ENCODE measurements at regions not wholly inside any gene's neighbourhood (a gene's known extent, or its start where the extent isn't known, plus 50 kb on each side); places are given as distances from the start of the nearest gene placed in this dataset.

GRCh38 chr16:9381399-9381798 is 290.0 kb downstream of the HAPSTR1 start:
- H3K9me3 ChIP-seq (replicated peaks in 1 of 2; ENCODE audit: control insufficient read depth in 2 of 2, insufficient read depth in 1 of 2, low read depth in 1 of 2, low read length in 2 of 2) = no peaks in the 10 kb centered on the region
- H3K4me3 ChIP-seq (ENCODE audit: low read length in 2 of 2) = no peak overlapping the region
- H4K8ac ChIP-seq (ENCODE audit: low read depth, low read length) = no peak overlapping the region
- H4K91ac ChIP-seq (ENCODE audit: low read depth, low read length, poor library complexity) = no peak overlapping the region
- no peaks in the 10 kb centered on the region for H3K4me1 ChIP-seq (ENCODE audit: control insufficient read depth in 2 of 2, insufficient read depth in 1 of 2, low read depth in 1 of 2, low read length in 2 of 2)
- H3K23ac ChIP-seq (ENCODE audit: low read depth, low read length, poor library complexity) = no peak overlapping the region
- H3K4ac ChIP-seq (ENCODE audit: low read length) = no peak overlapping the region
- H2AFZ ChIP-seq (ENCODE audit: low read length) = no peak overlapping the region
- no peak for DNase-seq (ENCODE audit: low spot score)
- no peak overlapping the region for H2BK12ac ChIP-seq (ENCODE audit: low read length)
- H3K27me3 ChIP-seq (ENCODE audit: control insufficient read depth in 3 of 3, insufficient read depth in 3 of 3, low read depth in 1 of 3, low read length in 3 of 3) = no peaks in the 10 kb centered on the region
- no CpG with 5 or more reads among the region's 6 CpGs for WGBS, 2 donors (ENCODE audit: extremely low coverage in 2 of 2, insufficient read length in 2 of 2, insufficient replicate concordance in 1 of 2)
- no peaks in the 10 kb centered on the region for H3K36me3 ChIP-seq (replicated peaks in 1 of 2; ENCODE audit: control insufficient read depth in 2 of 2, insufficient read depth in 2 of 2, low read length in 2 of 2)
- H3K27ac ChIP-seq (replicated peaks; ENCODE audit: low read length) = no peak overlapping the region
- no peak overlapping the region for H2BK120ac ChIP-seq (ENCODE audit: low read depth, low read length)
- H2BK5ac ChIP-seq (ENCODE audit: low read length) = no peak overlapping the region
- H3K9ac ChIP-seq (ENCODE audit: low read depth, low read length, poor library complexity) = no peak overlapping the region
- H3K14ac ChIP-seq (ENCODE audit: low read length) = no peak overlapping the region
- no peak overlapping the region for H2AK5ac ChIP-seq (ENCODE audit: low read depth, low read length)
- H3K18ac ChIP-seq (ENCODE audit: low read length) = no peak overlapping the region
- H3K4me2 ChIP-seq (ENCODE audit: insufficient read depth, low read length, poor library complexity, severe bottlenecking) = no peak overlapping the region
- H2BK15ac ChIP-seq (ENCODE audit: low read length) = no peak overlapping the region
- no peaks in the 10 kb centered on the region for H3K79me1 ChIP-seq (ENCODE audit: low read depth, low read length)

- Histone ChIP-seq H3K23ac (ENCODE audit: low read depth, low read length, poor library complexity) (no peak overlapping the region), H2AFZ (ENCODE audit: low read length) (no peak overlapping the region), H3K4me1 (ENCODE audit: control insufficient read depth in 2 of 2, insufficient read depth in 1 of 2, low read depth in 1 of 2, low read length in 2 of 2) (no peaks in the 10 kb centered on the region), H3K4ac (ENCODE audit: low read length) (no peak overlapping the region), H3K18ac (ENCODE audit: low read length) (no peak overlapping the region), H2AK5ac (ENCODE audit: low read depth, low read length) (no peak overlapping the region), H3K4me3 (ENCODE audit: low read length in 2 of 2) (no peak overlapping the region), H2BK15ac (ENCODE audit: low read length) (no peak overlapping the region), H3K4me2 (ENCODE audit: insufficient read depth, low read length, poor library complexity, severe bottlenecking) (no peak overlapping the region), H3K36me3 (replicated peaks in 1 of 2; ENCODE audit: control insufficient read depth in 2 of 2, insufficient read depth in 2 of 2, low read length in 2 of 2) (no peaks in the 10 kb centered on the region), H3K14ac (ENCODE audit: low read length) (no peak overlapping the region), H2BK5ac (ENCODE audit: low read length) (no peak overlapping the region), H2BK12ac (ENCODE audit: low read length) (no peak overlapping the region), H2BK120ac (ENCODE audit: low read depth, low read length) (no peak overlapping the region), H3K9me3 (replicated peaks in 1 of 2; ENCODE audit: control insufficient read depth in 2 of 2, insufficient read depth in 1 of 2, low read depth in 1 of 2, low read length in 2 of 2) (no peaks in the 10 kb centered on the region), H3K27ac (replicated peaks; ENCODE audit: low read length) (no peak overlapping the region), H3K27me3 (ENCODE audit: control insufficient read depth in 3 of 3, insufficient read depth in 3 of 3, low read depth in 1 of 3, low read length in 3 of 3) (no peaks in the 10 kb centered on the region), H3K9ac (ENCODE audit: low read depth, low read length, poor library complexity) (no peak overlapping the region), H4K8ac (ENCODE audit: low read depth, low read length) (no peak overlapping the region), H3K79me1 (ENCODE audit: low read depth, low read length) (no peaks in the 10 kb centered on the region), H4K91ac (ENCODE audit: low read depth, low read length, poor library complexity) (no peak overlapping the region)
- no CpG with 5 or more reads among the region's 4 CpGs for WGBS, 2 donors (ENCODE audit: extremely low coverage in 2 of 2, insufficient read length in 2 of 2, insufficient replicate concordance in 1 of 2)
- no peak for DNase-seq (ENCODE audit: low spot score)
These were observed 290.5 kb downstream of the HAPSTR1 start for GRCh38 chr16:9381905-9382304.

- Histone ChIP-seq H2BK12ac (ENCODE audit: low read length) (no peak overlapping the region), H4K8ac (ENCODE audit: low read depth, low read length) (no peak overlapping the region), H3K23ac (ENCODE audit: low read depth, low read length, poor library complexity) (no peak overlapping the region), H3K36me3 (replicated peaks in 1 of 2; ENCODE audit: control insufficient read depth in 2 of 2, insufficient read depth in 2 of 2, low read length in 2 of 2) (no peaks in the 10 kb centered on the region), H3K4me2 (ENCODE audit: insufficient read depth, low read length, poor library complexity, severe bottlenecking) (no peak overlapping the region), H2BK15ac (ENCODE audit: low read length) (no peak overlapping the region), H3K4me1 (ENCODE audit: control insufficient read depth in 2 of 2, insufficient read depth in 1 of 2, low read depth in 1 of 2, low read length in 2 of 2) (no peaks in the 10 kb centered on the region), H3K27ac (replicated peaks; ENCODE audit: low read length) (no peak overlapping the region), H2BK5ac (ENCODE audit: low read length) (no peak overlapping the region), H3K79me1 (ENCODE audit: low read depth, low read length) (no peaks in the 10 kb centered on the region), H3K9me3 (replicated peaks in 1 of 2; ENCODE audit: control insufficient read depth in 2 of 2, insufficient read depth in 1 of 2, low read depth in 1 of 2, low read length in 2 of 2) (peaks cover 0 to 3% of the 10 kb centered on the region in 2 donors), H2AFZ (ENCODE audit: low read length) (no peak overlapping the region), H3K9ac (ENCODE audit: low read depth, low read length, poor library complexity) (no peak overlapping the region), H2BK120ac (ENCODE audit: low read depth, low read length) (no peak overlapping the region), H3K18ac (ENCODE audit: low read length) (no peak overlapping the region), H3K14ac (ENCODE audit: low read length) (no peak overlapping the region), H2AK5ac (ENCODE audit: low read depth, low read length) (no peak overlapping the region), H3K27me3 (ENCODE audit: control insufficient read depth in 3 of 3, insufficient read depth in 3 of 3, low read depth in 1 of 3, low read length in 3 of 3) (no peaks in the 10 kb centered on the region), H3K4me3 (ENCODE audit: low read length in 2 of 2) (no peak overlapping the region), H3K4ac (ENCODE audit: low read length) (no peak overlapping the region), H4K91ac (ENCODE audit: low read depth, low read length, poor library complexity) (no peak overlapping the region)
- no peak for DNase-seq (ENCODE audit: low spot score)
- no CpG with 5 or more reads among the region's 3 CpGs for WGBS, 2 donors (ENCODE audit: extremely low coverage in 2 of 2, insufficient read length in 2 of 2, insufficient replicate concordance in 1 of 2)
These were observed 291.8 kb downstream of the HAPSTR1 start for GRCh38 chr16:9383281-9383680.

- no peak overlapping the region for H3K4me3 ChIP-seq (ENCODE audit: low read length in 2 of 2)
- H4K91ac ChIP-seq (ENCODE audit: low read depth, low read length, poor library complexity) = no peak overlapping the region
- H2AK5ac ChIP-seq (ENCODE audit: low read depth, low read length) = no peak overlapping the region
- H3K14ac ChIP-seq (ENCODE audit: low read length) = no peak overlapping the region
- H3K27me3 ChIP-seq (ENCODE audit: control insufficient read depth in 3 of 3, insufficient read depth in 3 of 3, low read depth in 1 of 3, low read length in 3 of 3) = no peaks in the 10 kb centered on the region
- H2BK15ac ChIP-seq (ENCODE audit: low read length) = no peak overlapping the region
- no peak overlapping the region for H3K4ac ChIP-seq (ENCODE audit: low read length)
- H3K9ac ChIP-seq (ENCODE audit: low read depth, low read length, poor library complexity) = no peak overlapping the region
- no peak for DNase-seq (ENCODE audit: low spot score)
- H3K27ac ChIP-seq (replicated peaks; ENCODE audit: low read length) = no peak overlapping the region
- H3K4me2 ChIP-seq (ENCODE audit: insufficient read depth, low read length, poor library complexity, severe bottlenecking) = no peak overlapping the region
- no peak overlapping the region for H2BK120ac ChIP-seq (ENCODE audit: low read depth, low read length)
- no CpG with 5 or more reads among the region's 4 CpGs for WGBS, 2 donors (ENCODE audit: extremely low coverage in 2 of 2, insufficient read length in 2 of 2, insufficient replicate concordance in 1 of 2)
- no peak overlapping the region for H2BK12ac ChIP-seq (ENCODE audit: low read length)
- no peak overlapping the region for H4K8ac ChIP-seq (ENCODE audit: low read depth, low read length)
- no peak overlapping the region for H2AFZ ChIP-seq (ENCODE audit: low read length)
- H2BK5ac ChIP-seq (ENCODE audit: low read length) = no peak overlapping the region
- no peaks in the 10 kb centered on the region for H3K4me1 ChIP-seq (ENCODE audit: control insufficient read depth in 2 of 2, insufficient read depth in 1 of 2, low read depth in 1 of 2, low read length in 2 of 2)
- no peaks in the 10 kb centered on the region for H3K79me1 ChIP-seq (ENCODE audit: low read depth, low read length)
- peaks cover 0 to 3% of the 10 kb centered on the region in 2 donors for H3K9me3 ChIP-seq (replicated peaks in 1 of 2; ENCODE audit: control insufficient read depth in 2 of 2, insufficient read depth in 1 of 2, low read depth in 1 of 2, low read length in 2 of 2)
- H3K23ac ChIP-seq (ENCODE audit: low read depth, low read length, poor library complexity) = no peak overlapping the region
- no peak overlapping the region for H3K18ac ChIP-seq (ENCODE audit: low read length)
- no peaks in the 10 kb centered on the region for H3K36me3 ChIP-seq (replicated peaks in 1 of 2; ENCODE audit: control insufficient read depth in 2 of 2, insufficient read depth in 2 of 2, low read length in 2 of 2)
These were observed 292.7 kb downstream of the HAPSTR1 start for GRCh38 chr16:9384141-9384540.

Data from neuronal stem cell (in vitro differentiated cells).